Stomach (tissue), 8 donors: ENCODE measurements at regions not wholly inside any gene's neighbourhood (a gene's known extent, or its start where the extent isn't known, plus 50 kb on each side); places are given as distances from the start of the nearest gene placed in this dataset.

Experiments
- DNase-seq, 2 donors: peaks; one replicate each; pipeline versions ENCODE4 v3.0.0 to v3.0.0-alpha.2; 2013 to 2019
- H3K27ac ChIP-seq, 5 donors: fragments of 200-600 bp in 4 of 5; sonication (generic) in 4 of 5; one replicate each; pipeline ENCODE4 v1.5.1; 2013 to 2019; ENCODE audit warnings: mild to moderate bottlenecking in 1 of 5, moderate library complexity in 1 of 5
- H3K27me3 ChIP-seq, 3 donors: fragments of 200-600 bp; sonication (generic); one replicate each; pipeline ENCODE4 v1.5.1; 2017 to 2019; ENCODE audit warnings: mixed run types in 1 of 3
- H3K36me3 ChIP-seq, 4 donors: fragments of 200-600 bp; sonication (generic); 1 replicate in 3 of 4; 2 replicates in 1 of 4; pipeline ENCODE4 v1.5.1; 2016 to 2019
- H3K4me1 ChIP-seq, 4 donors: fragments of 200-600 bp; sonication (generic); one replicate each; pipeline ENCODE4 v1.5.1; 2016 to 2019
- H3K4me3 ChIP-seq, 4 donors: fragments of 200-600 bp; sonication (generic) in 3 of 4; one replicate each; pipeline ENCODE4 v1.5.1; 2016 to 2019; ENCODE audit warnings: mild to moderate bottlenecking in 1 of 4
- H3K9me3 ChIP-seq, 4 donors: fragments of 200-600 bp; sonication (generic); one replicate each; pipeline ENCODE4 v1.5.1; 2016 to 2019
- EP300 ChIP-seq: sonication (generic); formaldehyde crosslinking; IDR thresholded peaks from one replicate; pipeline ENCODE4 v1.6.1; 2017; ENCODE audit warnings: antibody characterized with exemption
- POLR2A ChIP-seq, 4 donors: fragments of 450-650 bp; IDR thresholded peaks; one replicate each; pipeline ENCODE4 v1.6.1; 2016; ENCODE audit warnings: antibody characterized with exemption in 4 of 4, control low read depth in 2 of 4, mild to moderate bottlenecking in 1 of 4, moderate library complexity in 1 of 4
- POLR2AphosphoS5 ChIP-seq, 3 donors: sonication (generic); formaldehyde crosslinking; IDR thresholded peaks; one replicate each; pipeline ENCODE4 v1.6.1; 2016; ENCODE audit warnings: antibody characterized with exemption in 3 of 3
- WGBS, 5 donors: extraction: QIAGEN DNeasy Blood & Tissue Kit in 3 of 5; methylation state at CpG; one replicate each; pipeline versions ENCODE4 v1.1.5 to v1.1.7; 2013 to 2018; 5-methylcytosine and 5-hydroxymethylcytosine counted together
- intact Hi-C: fragments of 100-400 bp; cut with DNase I; formaldehyde crosslinking; loops from one replicate; pipeline ENCODE4 v1.15.1; 2023; ENCODE audit warnings: low total_unique reads
- TF ChIP-seq, protein P1 (sequence below), 7 experiments: fragments of 450-650 bp in 4 of 7; fragments of 200-600 bp in 3 of 7; sonication (generic) in 3 of 7; IDR thresholded peaks; one replicate each; pipeline ENCODE4 v1.5.1; 2016 to 2019; ENCODE audit warnings: antibody characterized with exemption in 7 of 7, control low read depth in 2 of 7, mild to moderate bottlenecking in 1 of 7
- donor health status: healthy with polysubstance abuse.
- donor health status: Bipolar disorder and iron deficiency.
- donor health status: healthy.

- intact Hi-C loops, result no loop called here
- TF ChIP-seq, protein P1, sequence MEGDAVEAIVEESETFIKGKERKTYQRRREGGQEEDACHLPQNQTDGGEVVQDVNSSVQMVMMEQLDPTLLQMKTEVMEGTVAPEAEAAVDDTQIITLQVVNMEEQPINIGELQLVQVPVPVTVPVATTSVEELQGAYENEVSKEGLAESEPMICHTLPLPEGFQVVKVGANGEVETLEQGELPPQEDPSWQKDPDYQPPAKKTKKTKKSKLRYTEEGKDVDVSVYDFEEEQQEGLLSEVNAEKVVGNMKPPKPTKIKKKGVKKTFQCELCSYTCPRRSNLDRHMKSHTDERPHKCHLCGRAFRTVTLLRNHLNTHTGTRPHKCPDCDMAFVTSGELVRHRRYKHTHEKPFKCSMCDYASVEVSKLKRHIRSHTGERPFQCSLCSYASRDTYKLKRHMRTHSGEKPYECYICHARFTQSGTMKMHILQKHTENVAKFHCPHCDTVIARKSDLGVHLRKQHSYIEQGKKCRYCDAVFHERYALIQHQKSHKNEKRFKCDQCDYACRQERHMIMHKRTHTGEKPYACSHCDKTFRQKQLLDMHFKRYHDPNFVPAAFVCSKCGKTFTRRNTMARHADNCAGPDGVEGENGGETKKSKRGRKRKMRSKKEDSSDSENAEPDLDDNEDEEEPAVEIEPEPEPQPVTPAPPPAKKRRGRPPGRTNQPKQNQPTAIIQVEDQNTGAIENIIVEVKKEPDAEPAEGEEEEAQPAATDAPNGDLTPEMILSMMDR (IDR thresholded peaks at IDR 0.05), result no peak
- TF ChIP-seq POLR2AphosphoS5 (IDR thresholded peaks at IDR 0.05) (no peak), POLR2A (IDR thresholded peaks at IDR 0.05) (no peak), EP300 (no peak)
- DNase-seq, result no peak
- Histone ChIP-seq H3K27ac (no peak overlapping the region), H3K4me1 (no peaks in the 10 kb centered on the region), H3K4me3 (no peak overlapping the region), H3K9me3 (peaks cover 3 to 40% (median 37%) of the 10 kb centered on the region in 4 donors), H3K36me3 (no peaks in the 10 kb centered on the region), H3K27me3 (peaks cover 0 to 25% (median 0%) of the 10 kb centered on the region in 3 donors)
- WGBS, 5 donors, result 46 to 62% (median 55%) methylated on average over 14 to 16 of the region's 16 CpGs
These were observed 278.5 kb downstream of the BMP7 start for GRCh38 chr20:56987986-56988385.

DNA sequence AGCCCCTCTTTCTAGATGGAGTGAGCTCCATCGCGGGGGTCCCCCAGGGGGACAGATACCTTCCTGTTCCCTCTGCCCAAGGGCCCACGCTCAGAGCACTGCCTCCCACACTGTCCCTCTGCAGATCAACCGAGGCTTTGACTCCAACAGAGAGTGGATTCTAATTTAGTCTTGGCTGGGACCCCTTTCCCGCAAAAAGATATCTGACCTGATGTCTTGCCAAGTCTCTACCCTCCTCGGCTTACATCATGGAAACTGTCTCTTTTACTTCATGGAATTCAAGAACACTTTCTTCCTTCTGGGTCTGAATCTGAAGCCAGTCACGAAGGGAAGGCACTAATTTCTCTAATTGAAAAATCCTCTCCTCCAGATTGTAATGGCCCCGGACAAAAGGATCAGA, 278.0 kb downstream of the BMP7 start:
- no peak overlapping the region for H3K27ac ChIP-seq
- no peaks in the 10 kb centered on the region for H3K4me1 ChIP-seq
- 69 to 79% (median 76%) methylated on average over 8 of the region's 8 CpGs for WGBS, 5 donors
- peaks cover 3 to 39% (median 37%) of the 10 kb centered on the region in 4 donors for H3K9me3 ChIP-seq
- H3K36me3 ChIP-seq, result no peaks in the 10 kb centered on the region
- H3K4me3 ChIP-seq, result no peak overlapping the region
- intact Hi-C loops, result no loop called here
- TF ChIP-seq, protein P1 (IDR thresholded peaks at IDR 0.05), result no peak
- TF ChIP-seq POLR2AphosphoS5 (IDR thresholded peaks at IDR 0.05) (no peak), EP300 (no peak), POLR2A (IDR thresholded peaks at IDR 0.05) (no peak)
- DNase-seq, result no peak
- H3K27me3 ChIP-seq, result peaks cover 0 to 25% (median 0%) of the 10 kb centered on the region in 3 donors

GRCh38 chr20:56989516-56989915, 276.9 kb downstream of the BMP7 start:
- no peak overlapping the region for H3K4me3 ChIP-seq
- intact Hi-C loops, result no loop called here
- WGBS, 5 donors, result 70 to 93% (median 86%) methylated on average over 3 of the region's 3 CpGs
- peaks cover 3 to 28% (median 27%) of the 10 kb centered on the region in 4 donors for H3K9me3 ChIP-seq
- no peak for TF ChIP-seq POLR2AphosphoS5 (IDR thresholded peaks at IDR 0.05)
- H3K4me1 ChIP-seq, result no peaks in the 10 kb centered on the region
- H3K36me3 ChIP-seq, result no peaks in the 10 kb centered on the region
- H3K27me3 ChIP-seq, result peaks cover 0 to 25% (median 0%) of the 10 kb centered on the region in 3 donors
- H3K27ac ChIP-seq, result no peak overlapping the region
- DNase-seq, result no peak

GRCh38 chr20:56993020-56993559, 273.4 kb downstream of the BMP7 start:
- H3K36me3 ChIP-seq, result no peaks in the 10 kb centered on the region
- H3K27me3 ChIP-seq, result peaks cover 0 to 41% (median 4%) of the 10 kb centered on the region in 3 donors
- H3K4me3 ChIP-seq, result no peak overlapping the region
- H3K9me3 ChIP-seq, result peaks cover 0 to 4% (median 3%) of the 10 kb centered on the region in 4 donors
- H3K4me1 ChIP-seq, result no peaks in the 10 kb centered on the region
- WGBS, 5 donors, result 56 to 83% (median 74%) methylated on average over 3 of the region's 3 CpGs
- DNase-seq, result no peak
- intact Hi-C loops, result no loop called here
- TF ChIP-seq POLR2AphosphoS5 (IDR thresholded peaks at IDR 0.05) (no peak), POLR2A (IDR thresholded peaks at IDR 0.05) (no peak), EP300 (no peak)
- TF ChIP-seq, protein P1 (IDR thresholded peaks at IDR 0.05), result no peak
- H3K27ac ChIP-seq, result no peak overlapping the region

DNA sequence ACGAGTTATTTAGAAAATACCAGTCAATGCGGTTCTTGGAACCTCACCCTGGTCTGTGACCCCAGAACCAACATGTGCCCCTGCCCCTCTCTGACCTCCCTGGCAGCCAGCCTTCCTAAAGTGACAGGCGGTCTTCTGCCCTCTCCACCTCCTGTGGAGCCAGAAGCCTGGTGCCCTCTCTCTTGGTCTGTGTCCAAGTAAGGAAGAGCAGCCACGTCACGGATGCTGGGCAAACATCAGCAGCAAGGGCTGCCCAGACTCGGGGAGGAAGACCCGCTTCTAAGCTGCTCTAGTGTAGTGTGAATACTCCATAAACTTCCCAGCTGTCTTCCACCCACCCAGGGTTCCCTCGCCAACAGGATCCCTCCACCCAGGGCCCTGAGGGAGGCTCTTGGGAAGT, 272.4 kb downstream of the BMP7 start:
- intact Hi-C loops, result no loop called here
- no peak overlapping the region for H3K4me3 ChIP-seq
- H3K36me3 ChIP-seq, result no peaks in the 10 kb centered on the region
- H3K9me3 ChIP-seq, result peaks cover 3 to 13% (median 12%) of the 10 kb centered on the region in 4 donors
- peaks cover 0 to 43% (median 4%) of the 10 kb centered on the region in 3 donors for H3K27me3 ChIP-seq
- no peaks in the 10 kb centered on the region for H3K4me1 ChIP-seq
- 53 to 65% (median 59%) methylated on average over 8 of the region's 8 CpGs for WGBS, 5 donors
- DNase-seq, result no peak
- H3K27ac ChIP-seq, result no peak overlapping the region
- TF ChIP-seq, protein P1 (IDR thresholded peaks at IDR 0.05), result no peak
- TF ChIP-seq POLR2AphosphoS5 (IDR thresholded peaks at IDR 0.05), result no peak
- no peak for TF ChIP-seq EP300
- no peak for TF ChIP-seq POLR2A (IDR thresholded peaks at IDR 0.05)
